ENCODE measurements at regions not wholly inside any gene's neighbourhood (a gene's known extent, or its start where the extent isn't known, plus 50 kb on each side); places are given as distances from the start of the nearest gene placed in this dataset.

DNA sequence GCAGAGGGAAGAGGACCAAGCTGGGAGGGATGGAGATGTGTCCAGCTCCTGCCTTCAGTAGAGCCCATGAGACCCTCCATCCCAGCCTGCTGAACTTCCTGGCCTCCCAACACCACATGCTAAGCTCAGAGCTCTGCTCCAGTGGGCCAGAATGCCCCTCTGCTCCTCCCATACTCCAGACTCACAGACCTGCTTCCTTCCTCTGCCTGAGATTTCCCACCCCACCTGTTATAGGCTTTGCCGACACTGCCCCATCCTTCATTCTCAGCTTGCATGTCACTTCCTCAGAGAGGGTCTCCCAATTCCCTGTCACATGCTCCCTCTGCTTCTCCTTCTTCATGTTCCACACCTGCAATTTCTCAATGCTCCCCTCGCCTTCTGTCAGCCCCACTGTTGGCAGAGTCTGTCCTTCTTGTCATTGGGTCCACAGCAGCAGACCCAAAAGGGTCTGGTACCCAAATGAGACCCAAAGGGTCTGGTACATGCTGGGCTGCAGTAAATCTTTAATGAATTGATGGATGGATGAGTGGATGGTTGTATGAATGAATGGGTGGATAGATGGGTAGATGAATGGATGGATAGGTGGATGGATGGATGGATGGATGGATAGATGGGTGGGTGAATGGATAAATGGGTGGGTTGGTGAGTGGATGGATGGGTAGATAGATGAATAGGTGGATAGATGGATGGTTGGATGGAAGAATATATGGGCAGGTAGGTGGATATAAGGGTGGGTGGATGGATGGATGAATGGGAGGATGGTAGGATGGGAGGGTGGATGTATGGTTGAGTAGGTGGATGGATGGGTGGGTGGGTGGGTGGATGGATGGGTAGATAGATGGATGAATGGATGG lies 105.3 kb upstream of the FGF3 start:
- no peaks in the 10 kb centered on the region for H3K36me3 ChIP-seq (replicated peaks; ENCODE audit: insufficient read depth, low read depth)
- H3K9me3 ChIP-seq (ENCODE audit: low read depth): no peaks in the 10 kb centered on the region
- 100% methylated on average over 2 of the region's 2 CpGs for WGBS (ENCODE audit: low lambda C conversion rate, missing lambda C conversion rate)
- H4K20me1 ChIP-seq (ENCODE audit: insufficient read depth, poor library complexity, severe bottlenecking): no peaks in the 10 kb centered on the region
- H3K27ac ChIP-seq: no peak overlapping the region
- no peaks in the 10 kb centered on the region for H3K79me2 ChIP-seq
- TF ChIP-seq EZH2phosphoT487 (IDR thresholded peaks at IDR 0.05; ENCODE audit: low read depth, severe bottlenecking, unreplicated experiment) (no peak), EZH2 (IDR thresholded peaks at IDR 0.05; ENCODE audit: borderline replicate concordance) (no peak)
- TF ChIP-seq, protein P1, sequence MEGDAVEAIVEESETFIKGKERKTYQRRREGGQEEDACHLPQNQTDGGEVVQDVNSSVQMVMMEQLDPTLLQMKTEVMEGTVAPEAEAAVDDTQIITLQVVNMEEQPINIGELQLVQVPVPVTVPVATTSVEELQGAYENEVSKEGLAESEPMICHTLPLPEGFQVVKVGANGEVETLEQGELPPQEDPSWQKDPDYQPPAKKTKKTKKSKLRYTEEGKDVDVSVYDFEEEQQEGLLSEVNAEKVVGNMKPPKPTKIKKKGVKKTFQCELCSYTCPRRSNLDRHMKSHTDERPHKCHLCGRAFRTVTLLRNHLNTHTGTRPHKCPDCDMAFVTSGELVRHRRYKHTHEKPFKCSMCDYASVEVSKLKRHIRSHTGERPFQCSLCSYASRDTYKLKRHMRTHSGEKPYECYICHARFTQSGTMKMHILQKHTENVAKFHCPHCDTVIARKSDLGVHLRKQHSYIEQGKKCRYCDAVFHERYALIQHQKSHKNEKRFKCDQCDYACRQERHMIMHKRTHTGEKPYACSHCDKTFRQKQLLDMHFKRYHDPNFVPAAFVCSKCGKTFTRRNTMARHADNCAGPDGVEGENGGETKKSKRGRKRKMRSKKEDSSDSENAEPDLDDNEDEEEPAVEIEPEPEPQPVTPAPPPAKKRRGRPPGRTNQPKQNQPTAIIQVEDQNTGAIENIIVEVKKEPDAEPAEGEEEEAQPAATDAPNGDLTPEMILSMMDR (IDR thresholded peaks at IDR 0.05; ENCODE audit: poor library complexity): no peak
- H3K4me3 ChIP-seq: no peak overlapping the region
- no peak overlapping the region for H3K4me2 ChIP-seq
- H3K9me2 ChIP-seq (replicated peaks; ENCODE audit: insufficient read depth): no peaks in the 10 kb centered on the region
- H3K27me3 ChIP-seq: no peaks in the 10 kb centered on the region
- H2AFZ ChIP-seq: no peak overlapping the region
- DNase-seq (ENCODE audit: low spot score): no peak
- H3K4me1 ChIP-seq (ENCODE audit: insufficient read depth): peaks cover 12% of the 10 kb centered on the region

DNA sequence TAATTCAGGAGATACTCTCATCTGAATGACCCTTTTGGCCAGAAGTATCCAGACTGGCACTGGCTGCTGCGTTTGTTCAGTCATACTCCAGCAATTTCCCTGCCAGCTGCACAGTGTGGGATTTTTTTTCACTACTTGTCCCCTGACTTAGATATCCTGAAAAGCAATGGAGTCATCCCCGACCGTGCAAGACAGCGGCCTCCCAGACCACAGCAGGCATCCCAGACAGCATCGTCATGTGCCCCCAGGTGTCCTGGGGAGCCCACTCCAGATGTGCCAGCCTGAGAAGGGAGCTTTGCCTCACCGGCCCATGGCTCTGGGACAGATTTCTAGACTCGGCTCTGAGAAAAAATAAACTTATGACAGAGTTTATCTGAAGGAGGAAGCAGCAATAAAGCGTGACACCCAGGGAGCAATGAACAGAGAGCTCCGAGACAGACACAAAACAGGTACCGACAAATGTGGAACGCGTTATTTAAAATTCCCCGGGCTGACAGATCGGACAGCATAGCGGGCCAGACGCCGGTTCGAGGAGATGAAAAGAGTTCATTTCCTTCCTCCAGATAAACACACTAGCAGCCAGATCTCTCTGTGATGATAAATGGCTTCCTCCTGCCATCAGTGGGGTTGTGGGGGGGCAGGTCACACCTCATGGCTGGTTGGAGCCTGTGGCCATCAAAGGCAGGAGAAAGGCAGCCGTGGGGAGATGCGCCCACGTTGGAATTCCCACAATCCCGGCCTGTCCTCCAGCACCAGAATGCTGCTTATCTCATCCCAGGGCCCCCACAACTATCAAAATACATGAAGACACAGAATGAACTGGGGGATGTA lies 106.4 kb upstream of the FGF3 start:
- Histone ChIP-seq H3K4me2 (peak overlapping the region; percentile 16), H2AFZ (no peak overlapping the region), H3K27ac (no peak overlapping the region), H3K9me3 (ENCODE audit: low read depth) (no peaks in the 10 kb centered on the region), H4K20me1 (ENCODE audit: insufficient read depth, poor library complexity, severe bottlenecking) (no peaks in the 10 kb centered on the region), H3K9me2 (replicated peaks; ENCODE audit: insufficient read depth) (no peaks in the 10 kb centered on the region), H3K4me3 (no peak overlapping the region), H3K79me2 (no peaks in the 10 kb centered on the region), H3K36me3 (replicated peaks; ENCODE audit: insufficient read depth, low read depth) (no peaks in the 10 kb centered on the region), H3K4me1 (ENCODE audit: insufficient read depth) (peaks cover 12% of the 10 kb centered on the region), H3K27me3 (no peaks in the 10 kb centered on the region)
- no peak for DNase-seq (ENCODE audit: low spot score)
- 46% methylated on average over 22 of the region's 22 CpGs for WGBS (ENCODE audit: low lambda C conversion rate, missing lambda C conversion rate)
- TF ChIP-seq, protein P1 (IDR thresholded peaks at IDR 0.05; ENCODE audit: poor library complexity): no peak
- TF ChIP-seq EZH2phosphoT487 (IDR thresholded peaks at IDR 0.05; ENCODE audit: low read depth, severe bottlenecking, unreplicated experiment): no peak
- TF ChIP-seq EZH2 (IDR thresholded peaks at IDR 0.05; ENCODE audit: borderline replicate concordance): no peak

DNA sequence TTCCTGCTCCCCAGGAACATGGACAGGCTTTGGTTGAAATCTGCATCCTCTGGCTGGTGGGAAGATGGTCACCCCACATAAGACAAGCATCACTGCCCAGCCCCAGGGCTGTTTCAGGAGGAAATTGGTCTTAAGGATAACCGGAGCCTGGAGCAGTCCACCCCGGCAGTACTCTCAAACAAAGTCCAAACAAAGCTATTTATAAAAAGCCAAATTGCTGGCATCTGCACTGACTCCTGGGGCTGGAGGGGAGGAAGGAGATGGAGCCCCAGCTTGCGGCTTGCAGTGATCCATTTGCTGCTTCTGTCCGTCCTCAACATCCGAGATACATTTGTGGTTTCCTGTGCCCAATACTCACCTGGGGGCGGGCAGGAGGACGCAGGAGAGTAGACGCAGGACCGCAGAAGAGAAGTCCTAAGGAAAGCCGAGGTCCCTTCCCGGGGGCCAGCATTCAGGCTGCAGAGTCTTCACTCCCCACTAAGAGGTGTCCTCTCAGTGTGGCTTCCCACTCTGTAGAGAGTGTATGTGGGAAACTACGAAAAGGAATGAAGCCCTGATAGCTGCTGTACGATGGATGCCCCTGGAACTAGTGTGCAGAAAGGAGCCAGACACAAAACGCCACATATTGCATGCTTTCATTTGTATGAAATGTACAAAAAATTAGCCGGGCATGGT lies 107.3 kb upstream of the FGF3 start:
- Histone ChIP-seq H3K9me2 (replicated peaks; ENCODE audit: insufficient read depth) (no peaks in the 10 kb centered on the region), H3K27me3 (no peaks in the 10 kb centered on the region), H2AFZ (no peak overlapping the region), H3K27ac (no peak overlapping the region), H4K20me1 (ENCODE audit: insufficient read depth, poor library complexity, severe bottlenecking) (no peaks in the 10 kb centered on the region), H3K9me3 (ENCODE audit: low read depth) (no peaks in the 10 kb centered on the region), H3K4me3 (no peak overlapping the region), H3K4me1 (ENCODE audit: insufficient read depth) (peaks cover 12% of the 10 kb centered on the region), H3K79me2 (no peaks in the 10 kb centered on the region), H3K4me2 (no peak overlapping the region), H3K36me3 (replicated peaks; ENCODE audit: insufficient read depth, low read depth) (no peaks in the 10 kb centered on the region)
- TF ChIP-seq, protein P1 (IDR thresholded peaks at IDR 0.05; ENCODE audit: poor library complexity): no peak
- TF ChIP-seq EZH2phosphoT487 (IDR thresholded peaks at IDR 0.05; ENCODE audit: low read depth, severe bottlenecking, unreplicated experiment) (no peak), EZH2 (IDR thresholded peaks at IDR 0.05; ENCODE audit: borderline replicate concordance) (no peak)
- WGBS (ENCODE audit: low lambda C conversion rate, missing lambda C conversion rate): 63% methylated on average over 15 of the region's 15 CpGs
- DNase-seq (ENCODE audit: low spot score): no peak

All from hepatocyte (in vitro differentiated cells).